ENCODE measurements at regions not wholly inside any gene's neighbourhood (a gene's known extent, or its start where the extent isn't known, plus 50 kb on each side); places are given as distances from the start of the nearest gene placed in this dataset.

DNA sequence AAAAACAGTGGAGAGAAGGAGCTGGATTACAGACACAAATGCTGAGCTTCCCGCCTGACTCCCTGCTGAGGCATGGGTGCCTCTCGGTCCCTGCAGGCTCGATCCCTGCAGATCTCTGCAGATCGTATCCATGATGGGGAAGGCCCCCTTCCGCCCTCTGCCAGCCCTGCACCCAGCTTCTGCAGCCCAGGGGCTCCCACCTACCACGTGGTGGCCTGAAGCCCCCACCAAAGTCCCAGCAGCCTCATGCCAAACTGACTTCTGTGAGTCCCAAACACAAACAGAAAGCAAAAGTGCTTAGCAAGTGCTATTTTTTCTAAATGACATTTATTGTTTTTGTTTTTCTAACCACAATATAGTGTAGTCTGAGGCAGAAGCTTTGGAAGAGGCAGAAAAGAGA lies 127.1 kb upstream of the CHST15 start:
- H3K9me3 ChIP-seq (ENCODE audit: control insufficient read depth, low read depth, low read length): no peaks in the 10 kb centered on the region
- no peaks in the 10 kb centered on the region for H3K9me1 ChIP-seq (ENCODE audit: control insufficient read depth, extremely low read depth, insufficient read depth, low read length)
- dilution Hi-C loops (cut with MboI; ENCODE audit: extremely low pct_ligation_motif_present, low sequenced_read_pairs): no loop called here
- no peak for DNase-seq (ENCODE audit: low read depth, low spot score)
- no peak overlapping the region for H3K4me2 ChIP-seq (ENCODE audit: control insufficient read depth, extremely low read depth, insufficient read depth, low read depth, low read length)
- H4K20me1 ChIP-seq (ENCODE audit: control insufficient read depth, extremely low read depth, insufficient read depth, low read length): no peaks in the 10 kb centered on the region
- H3K79me2 ChIP-seq (ENCODE audit: control insufficient read depth, insufficient read depth, low read length): no peaks in the 10 kb centered on the region
- peaks cover 18% of the 10 kb centered on the region for H3K4me1 ChIP-seq (ENCODE audit: control insufficient read depth, extremely low read depth, insufficient read depth, low read length)
- FAIRE-seq: no peak
- H3K27me3 ChIP-seq (ENCODE audit: control insufficient read depth, extremely low read depth, insufficient read depth, low read length): peaks cover 3% of the 10 kb centered on the region
- no peaks in the 10 kb centered on the region for H3K36me3 ChIP-seq (ENCODE audit: control insufficient read depth in 2 of 2, extremely low read depth in 1 of 2, insufficient read depth in 2 of 2, low read length in 2 of 2)
- no peak overlapping the region for H3K9ac ChIP-seq (ENCODE audit: control insufficient read depth, extremely low read depth, insufficient read depth, low read length)
- no peak overlapping the region for H3K4me3 ChIP-seq (ENCODE audit: control insufficient read depth in 2 of 3, extremely low read depth in 1 of 3, insufficient read depth in 2 of 3, low read depth in 1 of 3, low read length in 3 of 3)
- no peak overlapping the region for H3K27ac ChIP-seq (ENCODE audit: control insufficient read depth, insufficient read depth, low read length)
- TF ChIP-seq EZH2 (IDR thresholded peaks at IDR 0.05; ENCODE audit: low read length): no peak
- TF ChIP-seq, protein P1, sequence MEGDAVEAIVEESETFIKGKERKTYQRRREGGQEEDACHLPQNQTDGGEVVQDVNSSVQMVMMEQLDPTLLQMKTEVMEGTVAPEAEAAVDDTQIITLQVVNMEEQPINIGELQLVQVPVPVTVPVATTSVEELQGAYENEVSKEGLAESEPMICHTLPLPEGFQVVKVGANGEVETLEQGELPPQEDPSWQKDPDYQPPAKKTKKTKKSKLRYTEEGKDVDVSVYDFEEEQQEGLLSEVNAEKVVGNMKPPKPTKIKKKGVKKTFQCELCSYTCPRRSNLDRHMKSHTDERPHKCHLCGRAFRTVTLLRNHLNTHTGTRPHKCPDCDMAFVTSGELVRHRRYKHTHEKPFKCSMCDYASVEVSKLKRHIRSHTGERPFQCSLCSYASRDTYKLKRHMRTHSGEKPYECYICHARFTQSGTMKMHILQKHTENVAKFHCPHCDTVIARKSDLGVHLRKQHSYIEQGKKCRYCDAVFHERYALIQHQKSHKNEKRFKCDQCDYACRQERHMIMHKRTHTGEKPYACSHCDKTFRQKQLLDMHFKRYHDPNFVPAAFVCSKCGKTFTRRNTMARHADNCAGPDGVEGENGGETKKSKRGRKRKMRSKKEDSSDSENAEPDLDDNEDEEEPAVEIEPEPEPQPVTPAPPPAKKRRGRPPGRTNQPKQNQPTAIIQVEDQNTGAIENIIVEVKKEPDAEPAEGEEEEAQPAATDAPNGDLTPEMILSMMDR (optimal IDR thresholded peaks at IDR 0.05 in 1 of 3, IDR thresholded peaks at IDR 0.05 in 1 of 3, conservative IDR thresholded peaks at IDR 0.05 in 1 of 3; ENCODE audit: extremely low read depth in 1 of 3, insufficient read depth in 2 of 3, low read length in 3 of 3): no peak
- H2AFZ ChIP-seq (ENCODE audit: control insufficient read depth, low read length): no peak overlapping the region

- dilution Hi-C loops (cut with MboI; ENCODE audit: extremely low pct_ligation_motif_present, low sequenced_read_pairs): no loop called here
- H3K36me3 ChIP-seq (ENCODE audit: control insufficient read depth in 2 of 2, extremely low read depth in 1 of 2, insufficient read depth in 2 of 2, low read length in 2 of 2): no peaks in the 10 kb centered on the region
Observed at GRCh38 chr10:124219655-124220054, 126.3 kb upstream of the CHST15 start.

More at GRCh38 chr10:124219655-124220054, 126.3 kb upstream of the CHST15 start:
- DNase-seq (ENCODE audit: low read depth, low spot score) (no peak), FAIRE-seq (no peak)
- peaks cover 3% of the 10 kb centered on the region for H3K27me3 ChIP-seq (ENCODE audit: control insufficient read depth, extremely low read depth, insufficient read depth, low read length)
- no peaks in the 10 kb centered on the region for H3K9me1 ChIP-seq (ENCODE audit: control insufficient read depth, extremely low read depth, insufficient read depth, low read length)
- H3K79me2 ChIP-seq (ENCODE audit: control insufficient read depth, insufficient read depth, low read length): no peaks in the 10 kb centered on the region
- H3K4me3 ChIP-seq (ENCODE audit: control insufficient read depth in 2 of 3, extremely low read depth in 1 of 3, insufficient read depth in 2 of 3, low read depth in 1 of 3, low read length in 3 of 3): no peak overlapping the region
- no peak overlapping the region for H3K4me2 ChIP-seq (ENCODE audit: control insufficient read depth, extremely low read depth, insufficient read depth, low read depth, low read length)
- no peak overlapping the region for H3K9ac ChIP-seq (ENCODE audit: control insufficient read depth, extremely low read depth, insufficient read depth, low read length)
- no peaks in the 10 kb centered on the region for H3K9me3 ChIP-seq (ENCODE audit: control insufficient read depth, low read depth, low read length)
- H3K27ac ChIP-seq (ENCODE audit: control insufficient read depth, insufficient read depth, low read length): no peak overlapping the region
- no peak overlapping the region for H2AFZ ChIP-seq (ENCODE audit: control insufficient read depth, low read length)
- TF ChIP-seq EZH2 (IDR thresholded peaks at IDR 0.05; ENCODE audit: low read length): no peak
- TF ChIP-seq, protein P1 (optimal IDR thresholded peaks at IDR 0.05 in 1 of 3, IDR thresholded peaks at IDR 0.05 in 1 of 3, conservative IDR thresholded peaks at IDR 0.05 in 1 of 3; ENCODE audit: extremely low read depth in 1 of 3, insufficient read depth in 2 of 3, low read length in 3 of 3): no peak
- H3K4me1 ChIP-seq (ENCODE audit: control insufficient read depth, extremely low read depth, insufficient read depth, low read length): peaks cover 14% of the 10 kb centered on the region
- H4K20me1 ChIP-seq (ENCODE audit: control insufficient read depth, extremely low read depth, insufficient read depth, low read length): no peaks in the 10 kb centered on the region
